Liver (tissue), 3 donors: ENCODE measurements at regions not wholly inside any gene's neighbourhood (a gene's known extent, or its start where the extent isn't known, plus 50 kb on each side); places are given as distances from the start of the nearest gene placed in this dataset.

ENCODE experiments used
- REST ChIP-seq: IDR thresholded peaks from 2 replicates; pipeline ENCODE4 v1.6.1; 2016; ENCODE audit warnings: antibody characterized with exemption, mild to moderate bottlenecking
- SP1 ChIP-seq: IDR thresholded peaks from 2 replicates; pipeline ENCODE4 v1.6.1; 2018; ENCODE audit warnings: antibody characterized with exemption, mild to moderate bottlenecking
- TAF1 ChIP-seq: conservative IDR thresholded peaks from 2 replicates; pipeline ENCODE4 v1.6.1; 2016; ENCODE audit warnings: antibody characterized with exemption, mild to moderate bottlenecking
- YY1 ChIP-seq: IDR thresholded peaks from 2 replicates; pipeline ENCODE4 v1.6.1; 2016; ENCODE audit warnings: antibody characterized with exemption, mild to moderate bottlenecking
- TF ChIP-seq, protein P1 (sequence below): IDR thresholded peaks from 2 replicates; pipeline ENCODE4 v1.6.1; 2016; ENCODE audit warnings: antibody characterized with exemption
- TF ChIP-seq, protein P2 (sequence below): fragments of 150-350 bp; IDR thresholded peaks from 2 replicates; pipeline ENCODE4 v1.5.1; 2017; ENCODE audit warnings: improper control_type of control experiment, low read depth, low read length; ENCODE audit not compliant: missing input control
- TF ChIP-seq, protein P3 (sequence below): IDR thresholded peaks from 2 replicates; pipeline ENCODE4 v1.6.1; 2016; ENCODE audit warnings: antibody characterized with exemption
- donor health status: healthy.
- donor health status: healthy.

- TF ChIP-seq YY1 (no peak), TAF1 (no peak), REST (no peak), SP1 (no peak)
- TF ChIP-seq, protein P1, sequence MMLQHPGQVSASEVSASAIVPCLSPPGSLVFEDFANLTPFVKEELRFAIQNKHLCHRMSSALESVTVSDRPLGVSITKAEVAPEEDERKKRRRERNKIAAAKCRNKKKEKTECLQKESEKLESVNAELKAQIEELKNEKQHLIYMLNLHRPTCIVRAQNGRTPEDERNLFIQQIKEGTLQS, result no peak
- TF ChIP-seq, protein P2, sequence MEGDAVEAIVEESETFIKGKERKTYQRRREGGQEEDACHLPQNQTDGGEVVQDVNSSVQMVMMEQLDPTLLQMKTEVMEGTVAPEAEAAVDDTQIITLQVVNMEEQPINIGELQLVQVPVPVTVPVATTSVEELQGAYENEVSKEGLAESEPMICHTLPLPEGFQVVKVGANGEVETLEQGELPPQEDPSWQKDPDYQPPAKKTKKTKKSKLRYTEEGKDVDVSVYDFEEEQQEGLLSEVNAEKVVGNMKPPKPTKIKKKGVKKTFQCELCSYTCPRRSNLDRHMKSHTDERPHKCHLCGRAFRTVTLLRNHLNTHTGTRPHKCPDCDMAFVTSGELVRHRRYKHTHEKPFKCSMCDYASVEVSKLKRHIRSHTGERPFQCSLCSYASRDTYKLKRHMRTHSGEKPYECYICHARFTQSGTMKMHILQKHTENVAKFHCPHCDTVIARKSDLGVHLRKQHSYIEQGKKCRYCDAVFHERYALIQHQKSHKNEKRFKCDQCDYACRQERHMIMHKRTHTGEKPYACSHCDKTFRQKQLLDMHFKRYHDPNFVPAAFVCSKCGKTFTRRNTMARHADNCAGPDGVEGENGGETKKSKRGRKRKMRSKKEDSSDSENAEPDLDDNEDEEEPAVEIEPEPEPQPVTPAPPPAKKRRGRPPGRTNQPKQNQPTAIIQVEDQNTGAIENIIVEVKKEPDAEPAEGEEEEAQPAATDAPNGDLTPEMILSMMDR, result no peak
- TF ChIP-seq, protein P3, sequence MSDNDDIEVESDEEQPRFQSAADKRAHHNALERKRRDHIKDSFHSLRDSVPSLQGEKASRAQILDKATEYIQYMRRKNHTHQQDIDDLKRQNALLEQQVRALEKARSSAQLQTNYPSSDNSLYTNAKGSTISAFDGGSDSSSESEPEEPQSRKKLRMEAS, result no peak
Observed at GRCh38 chr10:111988646-111989045, 194.9 kb downstream of the GPAM start.
